PC-3 (cell line): ENCODE measurements at regions not wholly inside any gene's neighbourhood (a gene's known extent, or its start where the extent isn't known, plus 50 kb on each side); places are given as distances from the start of the nearest gene placed in this dataset.

ENCODE experiments used
- CTCF ChIP-seq: fragments of 300-600 bp; sonication (generic); conservative IDR thresholded peaks from 2 replicates; pipeline ENCODE4 v1.5.1; 2017; ENCODE audit warnings: antibody characterized with exemption, low read depth, mild to moderate bottlenecking, low read length
- EZH2 ChIP-seq: fragments of 300-600 bp; sonication (generic); IDR thresholded peaks from one replicate; pipeline ENCODE4 v1.6.1; 2017; ENCODE audit warnings: antibody characterized with exemption, mild to moderate bottlenecking, low read length; ENCODE audit not compliant: unreplicated experiment
- EZH2phosphoT487 ChIP-seq: fragments of 300-600 bp; sonication (generic); IDR thresholded peaks from 2 replicates; pipeline ENCODE4 v1.6.1; 2018; ENCODE audit warnings: mild to moderate bottlenecking, antibody characterized with exemption, low read length, borderline replicate concordance

DNA sequence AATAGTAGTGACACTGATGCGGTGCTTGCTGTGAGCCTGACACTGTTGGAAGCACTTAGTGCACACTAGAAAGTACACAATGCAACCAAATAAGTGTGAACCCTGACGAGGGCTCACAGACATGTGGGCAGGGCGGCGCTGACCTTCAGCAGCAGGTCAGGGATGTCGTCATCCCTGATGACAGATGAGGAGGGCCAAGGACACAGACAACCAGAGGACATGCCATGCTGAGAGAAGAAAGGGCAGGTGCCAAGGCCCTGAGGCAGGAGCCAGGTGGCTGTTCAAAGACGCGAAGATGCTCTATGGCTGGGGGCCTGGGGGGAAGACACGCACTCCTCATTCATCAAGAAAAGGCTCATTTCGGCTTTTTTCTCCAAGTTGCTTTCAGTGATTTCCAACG is 176.4 kb upstream of the CST7 start:
- TF ChIP-seq CTCF (no peak), EZH2phosphoT487 (no peak), EZH2 (no peak)
